ENCODE measurements at regions not wholly inside any gene's neighbourhood (a gene's known extent, or its start where the extent isn't known, plus 50 kb on each side); places are given as distances from the start of the nearest gene placed in this dataset.

- no peak for DNase-seq
- Histone ChIP-seq H3K4me1 (ENCODE audit: control insufficient read depth in 1 of 2, insufficient read depth in 2 of 2, low read length in 2 of 2) (no peaks in the 10 kb centered on the region), H3K9me3 (ENCODE audit: control insufficient read depth, low read length) (no peaks in the 10 kb centered on the region), H3K36me3 (ENCODE audit: control insufficient read depth in 1 of 2, insufficient read depth in 2 of 2, low read length in 1 of 2) (no peaks in the 10 kb centered on the region), H3K27ac (ENCODE audit: low read depth in 1 of 2, low read length in 2 of 2) (no peak overlapping the region), H3K27me3 (ENCODE audit: control insufficient read depth in 1 of 2, insufficient read depth in 2 of 2, low read length in 1 of 2) (no peaks in the 10 kb centered on the region), H3K4me3 (ENCODE audit: low read length in 2 of 2) (no peak overlapping the region)
- ATAC-seq (ENCODE audit: low FRiP score), result no peak
- intact Hi-C loops (cut with DNase I), result no loop called here
- 66 to 69% methylated on average over 3 of the region's 3 CpGs for WGBS, 2 donors
Measured at GRCh38 chr4:117664706-117665444, 369.4 kb upstream of the NDST3 start.

- no peak overlapping the region for H3K27ac ChIP-seq (ENCODE audit: low read depth in 1 of 2, low read length in 2 of 2)
- no peaks in the 10 kb centered on the region for H3K36me3 ChIP-seq (ENCODE audit: control insufficient read depth in 1 of 2, insufficient read depth in 2 of 2, low read length in 1 of 2)
- intact Hi-C loops (cut with DNase I), result no loop called here
- no peaks in the 10 kb centered on the region for H3K4me1 ChIP-seq (ENCODE audit: control insufficient read depth in 1 of 2, insufficient read depth in 2 of 2, low read length in 2 of 2)
- no peak for DNase-seq
- ATAC-seq (ENCODE audit: low FRiP score), result no peak
- H3K9me3 ChIP-seq (ENCODE audit: control insufficient read depth, low read length), result peaks cover 6% of the 10 kb centered on the region
- 0 to 32% methylated on average over 1 of the region's 1 CpG for WGBS, 2 donors
- H3K4me3 ChIP-seq (ENCODE audit: low read length in 2 of 2), result no peak overlapping the region
- no peaks in the 10 kb centered on the region for H3K27me3 ChIP-seq (ENCODE audit: control insufficient read depth in 1 of 2, insufficient read depth in 2 of 2, low read length in 1 of 2)
Measured at GRCh38 chr4:117676153-117676552, 358.1 kb upstream of the NDST3 start.

GRCh38 chr4:117678861-117679260 lies 355.4 kb upstream of the NDST3 start:
- Histone ChIP-seq H3K27ac (ENCODE audit: low read depth in 1 of 2, low read length in 2 of 2) (no peak overlapping the region), H3K4me1 (ENCODE audit: control insufficient read depth in 1 of 2, insufficient read depth in 2 of 2, low read length in 2 of 2) (no peaks in the 10 kb centered on the region), H3K4me3 (ENCODE audit: low read length in 2 of 2) (no peak overlapping the region), H3K36me3 (ENCODE audit: control insufficient read depth in 1 of 2, insufficient read depth in 2 of 2, low read length in 1 of 2) (no peaks in the 10 kb centered on the region), H3K27me3 (ENCODE audit: control insufficient read depth in 1 of 2, insufficient read depth in 2 of 2, low read length in 1 of 2) (no peaks in the 10 kb centered on the region), H3K9me3 (ENCODE audit: control insufficient read depth, low read length) (peaks cover 4% of the 10 kb centered on the region)
- 79 to 83% methylated on average over 4 of the region's 4 CpGs for WGBS, 2 donors
- no peak for ATAC-seq (ENCODE audit: low FRiP score)
- DNase-seq, result no peak
- intact Hi-C loops (cut with DNase I), result no loop called here

- WGBS, 2 donors, result 65 to 68% methylated on average over 7 of the region's 7 CpGs
- intact Hi-C loops (cut with DNase I), result no loop called here
- H3K27me3 ChIP-seq (ENCODE audit: control insufficient read depth in 1 of 2, insufficient read depth in 2 of 2, low read length in 1 of 2), result no peaks in the 10 kb centered on the region
- peaks cover 1% of the 10 kb centered on the region for H3K9me3 ChIP-seq (ENCODE audit: control insufficient read depth, low read length)
- no peak overlapping the region for H3K4me3 ChIP-seq (ENCODE audit: low read length in 2 of 2)
- ATAC-seq (ENCODE audit: low FRiP score), result peak; percentile 26
- no peaks in the 10 kb centered on the region for H3K4me1 ChIP-seq (ENCODE audit: control insufficient read depth in 1 of 2, insufficient read depth in 2 of 2, low read length in 2 of 2)
- DNase-seq, result peak in 1 of 2 donors; percentile 32
- H3K36me3 ChIP-seq (ENCODE audit: control insufficient read depth in 1 of 2, insufficient read depth in 2 of 2, low read length in 1 of 2), result no peaks in the 10 kb centered on the region
- no peak overlapping the region for H3K27ac ChIP-seq (ENCODE audit: low read depth in 1 of 2, low read length in 2 of 2)
Measured at GRCh38 chr4:117691572-117692351, 342.5 kb upstream of the NDST3 start.

GRCh38 chr4:117692538-117692937 lies 341.7 kb upstream of the NDST3 start:
- Histone ChIP-seq H3K4me3 (ENCODE audit: low read length in 2 of 2) (no peak overlapping the region), H3K4me1 (ENCODE audit: control insufficient read depth in 1 of 2, insufficient read depth in 2 of 2, low read length in 2 of 2) (no peaks in the 10 kb centered on the region), H3K27me3 (ENCODE audit: control insufficient read depth in 1 of 2, insufficient read depth in 2 of 2, low read length in 1 of 2) (no peaks in the 10 kb centered on the region), H3K9me3 (ENCODE audit: control insufficient read depth, low read length) (peaks cover 1% of the 10 kb centered on the region), H3K36me3 (ENCODE audit: control insufficient read depth in 1 of 2, insufficient read depth in 2 of 2, low read length in 1 of 2) (no peaks in the 10 kb centered on the region), H3K27ac (ENCODE audit: low read depth in 1 of 2, low read length in 2 of 2) (no peak overlapping the region)
- intact Hi-C loops (cut with DNase I), result no loop called here
- ATAC-seq (ENCODE audit: low FRiP score) (no peak), DNase-seq (no peak)
- 71 to 85% methylated on average over 1 of the region's 1 CpG for WGBS, 2 donors

GRCh38 chr4:117699595-117699994 lies 334.7 kb upstream of the NDST3 start:
- Histone ChIP-seq H3K36me3 (ENCODE audit: control insufficient read depth in 1 of 2, insufficient read depth in 2 of 2, low read length in 1 of 2) (no peaks in the 10 kb centered on the region), H3K4me1 (ENCODE audit: control insufficient read depth in 1 of 2, insufficient read depth in 2 of 2, low read length in 2 of 2) (no peaks in the 10 kb centered on the region), H3K27ac (ENCODE audit: low read depth in 1 of 2, low read length in 2 of 2) (no peak overlapping the region), H3K9me3 (ENCODE audit: control insufficient read depth, low read length) (no peaks in the 10 kb centered on the region), H3K27me3 (ENCODE audit: control insufficient read depth in 1 of 2, insufficient read depth in 2 of 2, low read length in 1 of 2) (no peaks in the 10 kb centered on the region), H3K4me3 (ENCODE audit: low read length in 2 of 2) (no peak overlapping the region)
- 61 to 68% methylated on average over 2 of the region's 2 CpGs for WGBS, 2 donors
- ATAC-seq (ENCODE audit: low FRiP score), result no peak
- no peak for DNase-seq
- intact Hi-C loops (cut with DNase I), result no loop called here

- Histone ChIP-seq H3K27ac (ENCODE audit: low read depth in 1 of 2, low read length in 2 of 2) (no peak overlapping the region), H3K4me1 (ENCODE audit: control insufficient read depth in 1 of 2, insufficient read depth in 2 of 2, low read length in 2 of 2) (no peaks in the 10 kb centered on the region), H3K36me3 (ENCODE audit: control insufficient read depth in 1 of 2, insufficient read depth in 2 of 2, low read length in 1 of 2) (no peaks in the 10 kb centered on the region), H3K4me3 (ENCODE audit: low read length in 2 of 2) (no peak overlapping the region), H3K9me3 (ENCODE audit: control insufficient read depth, low read length) (no peaks in the 10 kb centered on the region), H3K27me3 (ENCODE audit: control insufficient read depth in 1 of 2, insufficient read depth in 2 of 2, low read length in 1 of 2) (no peaks in the 10 kb centered on the region)
- DNase-seq (no peak), ATAC-seq (ENCODE audit: low FRiP score) (no peak)
- intact Hi-C loops (cut with DNase I), result no loop called here
- WGBS, 2 donors, result 86 to 87% methylated on average over 3 of the region's 3 CpGs
Measured at GRCh38 chr4:117700111-117700892, 334.0 kb upstream of the NDST3 start.

- no peak for ATAC-seq (ENCODE audit: low FRiP score)
- no peaks in the 10 kb centered on the region for H3K27me3 ChIP-seq (ENCODE audit: control insufficient read depth in 1 of 2, insufficient read depth in 2 of 2, low read length in 1 of 2)
- 70 to 75% methylated on average over 3 of the region's 3 CpGs for WGBS, 2 donors
Measured at GRCh38 chr4:117702353-117702752, 331.9 kb upstream of the NDST3 start.

More at GRCh38 chr4:117702353-117702752, 331.9 kb upstream of the NDST3 start:
- H3K27ac ChIP-seq (ENCODE audit: low read depth in 1 of 2, low read length in 2 of 2), result no peak overlapping the region
- H3K4me3 ChIP-seq (ENCODE audit: low read length in 2 of 2), result no peak overlapping the region
- H3K9me3 ChIP-seq (ENCODE audit: control insufficient read depth, low read length), result peaks cover 3% of the 10 kb centered on the region
- H3K36me3 ChIP-seq (ENCODE audit: control insufficient read depth in 1 of 2, insufficient read depth in 2 of 2, low read length in 1 of 2), result no peaks in the 10 kb centered on the region
- no peak for DNase-seq
- no peaks in the 10 kb centered on the region for H3K4me1 ChIP-seq (ENCODE audit: control insufficient read depth in 1 of 2, insufficient read depth in 2 of 2, low read length in 2 of 2)
- intact Hi-C loops (cut with DNase I), result no loop called here
